Naive thymus-derived CD8-positive, alpha-beta T cell (primary cell): ENCODE measurements at regions not wholly inside any gene's neighbourhood (a gene's known extent, or its start where the extent isn't known, plus 50 kb on each side); places are given as distances from the start of the nearest gene placed in this dataset.

Experiments
- ATAC-seq, 2 donors: fragments of 150-1000 bp; cut with Tn5 transposase in 1 of 2; sonication (Bioruptor Pico), chemical (Tn5 transposase) in 1 of 2; 1 replicate in 1 of 2; 2 replicates in 1 of 2; pipeline ENCODE4 v1.10.0; 2021; ENCODE audit warnings: mild to moderate bottlenecking in 2 of 2, moderate library complexity in 2 of 2
- POLR2A ChIA-PET: fragments of 350-600 bp; sonication (Branson Sonifier 250); formaldehyde crosslinking; loops from one replicate; lab custom pipeline; 2021; ENCODE audit warnings: antibody characterized with exemption; lab: Charles Lee
- DNase-seq, 10 donors: peaks; one replicate each; pipeline versions ENCODE4 v3.0.0 to v3.0.0-alpha.2; 2020 to 2022
- H3K27ac Mint-ChIP-seq, 10 donors: one replicate each; pipeline ENCODE4 v1.8.0; 2020 to 2022; ENCODE audit warnings: mild to moderate bottlenecking in 10 of 10, mixed read lengths in 10 of 10, moderate library complexity in 4 of 10, inconsistent platforms in 1 of 10
- H3K27me3 Mint-ChIP-seq, 5 donors: one replicate each; pipeline ENCODE4 v1.8.0; 2021 to 2022; ENCODE audit warnings: mixed read lengths in 5 of 5
- H3K36me3 Mint-ChIP-seq, 3 donors: one replicate each; pipeline ENCODE4 v1.8.0; 2020 to 2022; ENCODE audit warnings: mixed read lengths in 3 of 3, mild to moderate bottlenecking in 2 of 3, inconsistent platforms in 1 of 3
- H3K4me1 Mint-ChIP-seq, 4 donors: one replicate each; pipeline ENCODE4 v1.8.0; 2021 to 2022; ENCODE audit warnings: mixed read lengths in 4 of 4
- H3K4me3 Mint-ChIP-seq, 10 donors: one replicate each; pipeline ENCODE4 v1.8.0; 2020 to 2022; ENCODE audit warnings: mild to moderate bottlenecking in 10 of 10, mixed read lengths in 10 of 10, moderate library complexity in 6 of 10, inconsistent platforms in 1 of 10
- H3K9me3 Mint-ChIP-seq, 9 donors: one replicate each; pipeline ENCODE4 v1.8.0; 2020 to 2022; ENCODE audit warnings: mixed read lengths in 9 of 9, mild to moderate bottlenecking in 3 of 9, inconsistent platforms in 1 of 9, moderate library complexity in 1 of 9

GRCh38 chr13:60922576-60923231, 492.9 kb downstream of the PCDH20 start:
- POLR2A ChIA-PET, result no interaction called here
- ATAC-seq, result no peak
- no peak for DNase-seq
- H3K4me1 Mint-ChIP-seq, result peaks cover 0 to 2% (median 0%) of the 10 kb centered on the region in 4 donors
- peaks cover 0 to 8% (median 2%) of the 10 kb centered on the region in 9 donors for H3K9me3 Mint-ChIP-seq
- H3K27me3 Mint-ChIP-seq, result no peaks in the 10 kb centered on the region
- H3K36me3 Mint-ChIP-seq, result no peaks in the 10 kb centered on the region
- H3K4me3 Mint-ChIP-seq, result no peak overlapping the region
- no peak overlapping the region for H3K27ac Mint-ChIP-seq

GRCh38 chr13:60893801-60894200, 496.8 kb downstream of the TDRD3 start:
- no peak for ATAC-seq
- H3K27me3 Mint-ChIP-seq, result peaks cover 0 to 2% (median 0%) of the 10 kb centered on the region in 5 donors
- H3K27ac Mint-ChIP-seq, result no peak overlapping the region
- POLR2A ChIA-PET, result no interaction called here
- no peaks in the 10 kb centered on the region for H3K36me3 Mint-ChIP-seq
- no peaks in the 10 kb centered on the region for H3K4me1 Mint-ChIP-seq
- H3K9me3 Mint-ChIP-seq, result peaks cover 4 to 20% (median 7%) of the 10 kb centered on the region in 9 donors
- DNase-seq, result no peak
- H3K4me3 Mint-ChIP-seq, result no peak overlapping the region

- ATAC-seq, result no peak
- DNase-seq, result no peak
- H3K4me3 Mint-ChIP-seq, result no peak overlapping the region
- peaks cover 0 to 2% (median 0%) of the 10 kb centered on the region in 5 donors for H3K27me3 Mint-ChIP-seq
- H3K36me3 Mint-ChIP-seq, result no peaks in the 10 kb centered on the region
- POLR2A ChIA-PET, result no interaction called here
- H3K4me1 Mint-ChIP-seq, result no peaks in the 10 kb centered on the region
- peaks cover 0 to 26% (median 6%) of the 10 kb centered on the region in 9 donors for H3K9me3 Mint-ChIP-seq
- H3K27ac Mint-ChIP-seq, result no peak overlapping the region
Measured at GRCh38 chr13:60887711-60888110, 490.7 kb downstream of the TDRD3 start.

- Mint-ChIP-seq H3K27ac (no peak overlapping the region), H3K9me3 (peaks cover 0 to 17% (median 0%) of the 10 kb centered on the region in 9 donors), H3K27me3 (peaks cover 0 to 3% (median 0%) of the 10 kb centered on the region in 5 donors), H3K36me3 (no peaks in the 10 kb centered on the region), H3K4me1 (no peaks in the 10 kb centered on the region), H3K4me3 (no peak overlapping the region)
- POLR2A ChIA-PET, result no interaction called here
- DNase-seq, result no peak
- ATAC-seq, result no peak
Measured at GRCh38 chr13:60881507-60881906, 484.5 kb downstream of the TDRD3 start.

GRCh38 chr13:60873116-60873515, 476.1 kb downstream of the TDRD3 start:
- H3K4me3 Mint-ChIP-seq, result no peak overlapping the region
- no peak overlapping the region for H3K27ac Mint-ChIP-seq
- no peaks in the 10 kb centered on the region for H3K27me3 Mint-ChIP-seq
- ATAC-seq (no peak), DNase-seq (no peak)
- H3K9me3 Mint-ChIP-seq, result peaks cover 3 to 23% (median 13%) of the 10 kb centered on the region in 9 donors
- POLR2A ChIA-PET, result no interaction called here
- H3K36me3 Mint-ChIP-seq, result no peaks in the 10 kb centered on the region
- no peaks in the 10 kb centered on the region for H3K4me1 Mint-ChIP-seq

- DNase-seq (no peak), ATAC-seq (no peak)
- POLR2A ChIA-PET, result no interaction called here
- peaks cover 8 to 52% (median 23%) of the 10 kb centered on the region in 9 donors for H3K9me3 Mint-ChIP-seq
- H3K4me3 Mint-ChIP-seq, result no peak overlapping the region
- H3K4me1 Mint-ChIP-seq, result no peaks in the 10 kb centered on the region
- no peaks in the 10 kb centered on the region for H3K27me3 Mint-ChIP-seq
- H3K27ac Mint-ChIP-seq, result no peak overlapping the region
- peaks cover 0 to 14% (median 0%) of the 10 kb centered on the region in 3 donors for H3K36me3 Mint-ChIP-seq
Measured at GRCh38 chr13:60869941-60870613, 473.1 kb downstream of the TDRD3 start.

- Mint-ChIP-seq H3K27ac (no peak overlapping the region), H3K27me3 (no peaks in the 10 kb centered on the region), H3K4me3 (no peak overlapping the region), H3K4me1 (no peaks in the 10 kb centered on the region), H3K9me3 (peaks cover 8 to 60% (median 25%) of the 10 kb centered on the region in 9 donors), H3K36me3 (peaks cover 0 to 14% (median 0%) of the 10 kb centered on the region in 3 donors)
- no peak for ATAC-seq
- POLR2A ChIA-PET, result no interaction called here
- no peak for DNase-seq
Measured at GRCh38 chr13:60869225-60869624, 472.2 kb downstream of the TDRD3 start.

- no peaks in the 10 kb centered on the region for H3K4me1 Mint-ChIP-seq
- ATAC-seq (no peak), DNase-seq (no peak)
- peaks cover 0 to 9% (median 0%) of the 10 kb centered on the region in 3 donors for H3K36me3 Mint-ChIP-seq
- no peak overlapping the region for H3K4me3 Mint-ChIP-seq
- H3K9me3 Mint-ChIP-seq, result peaks cover 3 to 40% (median 16%) of the 10 kb centered on the region in 9 donors
- no peaks in the 10 kb centered on the region for H3K27me3 Mint-ChIP-seq
- no peak overlapping the region for H3K27ac Mint-ChIP-seq
- POLR2A ChIA-PET, result no interaction called here
Measured at GRCh38 chr13:60862036-60862435, 465.0 kb downstream of the TDRD3 start.

GRCh38 chr13:60857698-60858097, 460.7 kb downstream of the TDRD3 start:
- ATAC-seq (no peak), DNase-seq (no peak)
- Mint-ChIP-seq H3K4me3 (no peak overlapping the region), H3K27ac (no peak overlapping the region), H3K4me1 (peaks cover 0 to 2% (median 0%) of the 10 kb centered on the region in 4 donors), H3K9me3 (peaks cover 5 to 27% (median 13%) of the 10 kb centered on the region in 9 donors), H3K36me3 (peaks cover 0 to 5% (median 0%) of the 10 kb centered on the region in 3 donors), H3K27me3 (no peaks in the 10 kb centered on the region)
- POLR2A ChIA-PET, result no interaction called here

GRCh38 chr13:60852886-60853285, 455.9 kb downstream of the TDRD3 start:
- POLR2A ChIA-PET, result no interaction called here
- H3K4me3 Mint-ChIP-seq, result no peak overlapping the region
- H3K4me1 Mint-ChIP-seq, result peaks cover 0 to 2% (median 0%) of the 10 kb centered on the region in 4 donors
- peaks cover 0 to 4% (median 0%) of the 10 kb centered on the region in 5 donors for H3K27me3 Mint-ChIP-seq
- peaks cover 0 to 9% (median 0%) of the 10 kb centered on the region in 3 donors for H3K36me3 Mint-ChIP-seq
- H3K9me3 Mint-ChIP-seq, result peaks cover 9 to 40% (median 18%) of the 10 kb centered on the region in 9 donors
- DNase-seq (no peak), ATAC-seq (no peak)
- H3K27ac Mint-ChIP-seq, result no peak overlapping the region

GRCh38 chr13:60851378-60851777, 454.4 kb downstream of the TDRD3 start:
- no peak for ATAC-seq
- no peak for DNase-seq
- H3K27ac Mint-ChIP-seq, result no peak overlapping the region
- no peak overlapping the region for H3K4me3 Mint-ChIP-seq
- H3K36me3 Mint-ChIP-seq, result peaks cover 0 to 13% (median 0%) of the 10 kb centered on the region in 3 donors
- H3K9me3 Mint-ChIP-seq, result peaks cover 11 to 46% (median 20%) of the 10 kb centered on the region in 9 donors
- POLR2A ChIA-PET, result no interaction called here
- H3K4me1 Mint-ChIP-seq, result peaks cover 0 to 2% (median 0%) of the 10 kb centered on the region in 4 donors
- peaks cover 0 to 4% (median 0%) of the 10 kb centered on the region in 5 donors for H3K27me3 Mint-ChIP-seq

GRCh38 chr13:60850526-60850925, 453.5 kb downstream of the TDRD3 start:
- DNase-seq (no peak), ATAC-seq (no peak)
- H3K9me3 Mint-ChIP-seq, result peaks cover 11 to 46% (median 22%) of the 10 kb centered on the region in 9 donors
- H3K4me1 Mint-ChIP-seq, result peaks cover 0 to 2% (median 0%) of the 10 kb centered on the region in 4 donors
- H3K4me3 Mint-ChIP-seq, result no peak overlapping the region
- no peak overlapping the region for H3K27ac Mint-ChIP-seq
- H3K27me3 Mint-ChIP-seq, result peaks cover 0 to 4% (median 0%) of the 10 kb centered on the region in 5 donors
- peaks cover 0 to 13% (median 0%) of the 10 kb centered on the region in 3 donors for H3K36me3 Mint-ChIP-seq
- POLR2A ChIA-PET, result no interaction called here

- Mint-ChIP-seq H3K4me3 (no peak overlapping the region), H3K9me3 (peaks cover 0 to 25% (median 6%) of the 10 kb centered on the region in 9 donors), H3K36me3 (peaks cover 0 to 4% (median 0%) of the 10 kb centered on the region in 3 donors), H3K4me1 (no peaks in the 10 kb centered on the region), H3K27me3 (no peaks in the 10 kb centered on the region), H3K27ac (no peak overlapping the region)
- DNase-seq (no peak), ATAC-seq (no peak)
- POLR2A ChIA-PET, result no interaction called here
Measured at GRCh38 chr13:60838581-60838980, 441.6 kb downstream of the TDRD3 start.
